HG03159 (cell line): ENCODE measurements at regions not wholly inside any gene's neighbourhood (a gene's known extent, or its start where the extent isn't known, plus 50 kb on each side); places are given as distances from the start of the nearest gene placed in this dataset.

ENCODE experiments used
- ATAC-seq: cut with Tn5 transposase; IDR thresholded peaks from one replicate; pipeline ENCODE4 v1.9.1; 2021; ENCODE audit warnings: mild to moderate bottlenecking, moderate library complexity; ENCODE audit not compliant: unreplicated experiment

GRCh38 chr2:217062768-217063167, 202.9 kb upstream of the TNP1 start:
- no peak for ATAC-seq

GRCh38 chr2:217061916-217062505, 202.1 kb upstream of the TNP1 start:
- ATAC-seq = no peak

GRCh38 chr2:217060951-217061547, 201.2 kb upstream of the TNP1 start:
- ATAC-seq = no peak

GRCh38 chr2:217060516-217060915, 200.7 kb upstream of the TNP1 start:
- ATAC-seq = no peak

GRCh38 chr2:217058791-217059755, 199.2 kb upstream of the TNP1 start:
- ATAC-seq = no peak

GRCh38 chr2:217057773-217058172, 197.9 kb upstream of the TNP1 start:
- no peak for ATAC-seq

- ATAC-seq = no peak
Observed at GRCh38 chr2:217055624-217056023, 195.8 kb upstream of the TNP1 start.

GRCh38 chr2:217054791-217055190, 194.9 kb upstream of the TNP1 start:
- no peak for ATAC-seq

GRCh38 chr2:217052856-217053577, 193.2 kb upstream of the TNP1 start:
- no peak for ATAC-seq

- ATAC-seq = no peak
Observed at GRCh38 chr2:217051416-217051815, 191.6 kb upstream of the TNP1 start.

- ATAC-seq = no peak
Observed at GRCh38 chr2:217049956-217050355, 190.1 kb upstream of the TNP1 start.

- ATAC-seq = no peak
Observed at GRCh38 chr2:217049422-217049821, 189.6 kb upstream of the TNP1 start.

- no peak for ATAC-seq
Observed at GRCh38 chr2:217048730-217049129, 188.9 kb upstream of the TNP1 start.

- no peak for ATAC-seq
Observed at GRCh38 chr2:217047631-217048030, 187.8 kb upstream of the TNP1 start.

- no peak for ATAC-seq
Observed at GRCh38 chr2:217047209-217047608, 187.3 kb upstream of the TNP1 start.

- ATAC-seq = no peak
Observed at GRCh38 chr2:217045700-217046475, 186.0 kb upstream of the TNP1 start.

GRCh38 chr2:217040099-217040498, 180.2 kb upstream of the TNP1 start:
- ATAC-seq = no peak

- ATAC-seq = no peak
Observed at GRCh38 chr2:217038001-217038400, 178.1 kb upstream of the TNP1 start.

- no peak for ATAC-seq
Observed at GRCh38 chr2:217037353-217037752, 177.5 kb upstream of the TNP1 start.

- ATAC-seq = no peak
Observed at GRCh38 chr2:217035967-217036366, 176.1 kb upstream of the TNP1 start.
